OCI-LY7 (cell line): ENCODE measurements at regions not wholly inside any gene's neighbourhood (a gene's known extent, or its start where the extent isn't known, plus 50 kb on each side); places are given as distances from the start of the nearest gene placed in this dataset.

ENCODE experiments used
- BruUV-seq: library from RNA; stranded (reverse); fragments of 400-500 nt; replicated peaks from 2 replicates; lab custom pipeline; 2021; lab: Mats Ljungman, UMichigan
- CTCF ChIA-PET: fragments of 300-600 bp; sonication (Branson Sonifier 250); formaldehyde crosslinking; loops from one replicate; lab custom pipeline; 2022; ENCODE audit warnings: antibody characterized with exemption; ENCODE audit not compliant: unreplicated experiment; lab: Charles Lee
- POLR2A ChIA-PET: fragments of 300-600 bp; sonication (Branson Sonifier 250); formaldehyde crosslinking; loops from one replicate; lab custom pipeline; 2022; ENCODE audit warnings: antibody characterized with exemption; lab: Charles Lee
- DNase-seq: peaks from one replicate; pipeline ENCODE4 v3.0.0-alpha.2; 2015; ENCODE audit warnings: low spot score
- H2AFZ ChIP-seq: fragments of 200-600 bp; sonication (generic), shearing (Covaris generic); 2 replicates; pipeline ENCODE4 v1.6.1; 2014; ENCODE audit warnings: mild to moderate bottlenecking, antibody characterized with exemption, low read length, moderate library complexity
- H3K27ac ChIP-seq: fragments of 200-600 bp; sonication (generic); 2 replicates; pipeline ENCODE4 v1.5.1; 2014; ENCODE audit warnings: mixed run types, low read depth, mild to moderate bottlenecking, moderate library complexity, low read length, inconsistent platforms; ENCODE audit not compliant: poor library complexity, severe bottlenecking
- H3K36me3 ChIP-seq: fragments of 200-600 bp; sonication (generic); 2 replicates; pipeline ENCODE4 v1.6.1; 2014; ENCODE audit warnings: mild to moderate bottlenecking, antibody characterized with exemption, low read length, moderate library complexity, mixed read lengths; ENCODE audit not compliant: insufficient read depth
- H3K4me1 ChIP-seq: fragments of 200-600 bp; sonication (generic); 2 replicates; pipeline ENCODE4 v1.5.1; 2014; ENCODE audit warnings: mild to moderate bottlenecking, low read length; ENCODE audit not compliant: insufficient read depth, poor library complexity, severe bottlenecking
- H3K4me2 ChIP-seq: fragments of 200-600 bp; sonication (generic); 2 replicates; pipeline ENCODE4 v1.6.1; 2014; ENCODE audit warnings: mild to moderate bottlenecking, low read length
- H3K4me3 ChIP-seq: fragments of 200-600 bp; sonication (generic); 2 replicates; pipeline ENCODE4 v1.5.1; 2014; ENCODE audit warnings: mild to moderate bottlenecking, low read depth, low read length; ENCODE audit not compliant: poor library complexity, severe bottlenecking
- H3K79me2 ChIP-seq: fragments of 200-600 bp; sonication (generic); 2 replicates; pipeline ENCODE4 v1.6.1; 2016; ENCODE audit warnings: low read depth, mild to moderate bottlenecking, low read length, moderate library complexity, mixed read lengths; ENCODE audit not compliant: insufficient read depth
- H3K9me2 ChIP-seq: fragments of 200-600 bp; sonication (generic); 2 replicates; pipeline ENCODE4 v1.6.1; 2016; ENCODE audit warnings: mild to moderate bottlenecking, low read length, mixed read lengths; ENCODE audit not compliant: insufficient read depth
- H3K9me3 ChIP-seq: fragments of 200-600 bp; sonication (generic); 2 replicates; pipeline ENCODE4 v1.6.1; 2014; ENCODE audit warnings: mild to moderate bottlenecking, mixed run types, low read length, mixed read lengths
- H4K20me1 ChIP-seq: fragments of 200-600 bp; sonication (generic); 2 replicates; pipeline ENCODE4 v1.6.1; 2014; ENCODE audit warnings: mild to moderate bottlenecking, antibody characterized with exemption, low read length, moderate library complexity, mixed read lengths; ENCODE audit not compliant: insufficient read depth
- EZH2phosphoT487 ChIP-seq: fragments of 200-600 bp; sonication (generic); IDR thresholded peaks from 2 replicates; pipeline ENCODE4 v1.6.1; 2018; ENCODE audit warnings: low read depth, borderline replicate concordance, mild to moderate bottlenecking, mixed run types, antibody characterized with exemption, low read length, moderate library complexity, mixed read lengths
- intact Hi-C: fragments of 100-400 bp; cut with micrococcal nuclease; formaldehyde crosslinking; loops from one replicate; pipeline ENCODE4 v1.10.0; 2022; ENCODE audit not compliant: unreplicated experiment
- TF ChIP-seq, protein P1 (sequence below): fragments of 200-600 bp; sonication (generic); conservative IDR thresholded peaks from 2 replicates; pipeline ENCODE4 v1.5.1; 2014; ENCODE audit warnings: mild to moderate bottlenecking, antibody characterized with exemption, low read length, moderate library complexity, mixed read lengths

GRCh38 chr3:127350172-127351050 lies 62.6 kb upstream of the PRR20G start:
- intact Hi-C loops: no loop called here
- TF ChIP-seq EZH2phosphoT487: no peak
- TF ChIP-seq, protein P1, sequence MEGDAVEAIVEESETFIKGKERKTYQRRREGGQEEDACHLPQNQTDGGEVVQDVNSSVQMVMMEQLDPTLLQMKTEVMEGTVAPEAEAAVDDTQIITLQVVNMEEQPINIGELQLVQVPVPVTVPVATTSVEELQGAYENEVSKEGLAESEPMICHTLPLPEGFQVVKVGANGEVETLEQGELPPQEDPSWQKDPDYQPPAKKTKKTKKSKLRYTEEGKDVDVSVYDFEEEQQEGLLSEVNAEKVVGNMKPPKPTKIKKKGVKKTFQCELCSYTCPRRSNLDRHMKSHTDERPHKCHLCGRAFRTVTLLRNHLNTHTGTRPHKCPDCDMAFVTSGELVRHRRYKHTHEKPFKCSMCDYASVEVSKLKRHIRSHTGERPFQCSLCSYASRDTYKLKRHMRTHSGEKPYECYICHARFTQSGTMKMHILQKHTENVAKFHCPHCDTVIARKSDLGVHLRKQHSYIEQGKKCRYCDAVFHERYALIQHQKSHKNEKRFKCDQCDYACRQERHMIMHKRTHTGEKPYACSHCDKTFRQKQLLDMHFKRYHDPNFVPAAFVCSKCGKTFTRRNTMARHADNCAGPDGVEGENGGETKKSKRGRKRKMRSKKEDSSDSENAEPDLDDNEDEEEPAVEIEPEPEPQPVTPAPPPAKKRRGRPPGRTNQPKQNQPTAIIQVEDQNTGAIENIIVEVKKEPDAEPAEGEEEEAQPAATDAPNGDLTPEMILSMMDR: no peak
- no peak overlapping the region for H3K4me3 ChIP-seq
- DNase-seq: no peak
- H3K27ac ChIP-seq: no peak overlapping the region
- ChIA-PET POLR2A (no interaction called here), CTCF (no interaction called here)
- no peak overlapping the region for H2AFZ ChIP-seq
- H3K4me2 ChIP-seq: no peak overlapping the region
- no peaks in the 10 kb centered on the region for H3K4me1 ChIP-seq
- BruUV-seq: no TSS peak
- no peaks in the 10 kb centered on the region for H3K36me3 ChIP-seq
- H3K79me2 ChIP-seq: no peaks in the 10 kb centered on the region
- H3K9me3 ChIP-seq: no peaks in the 10 kb centered on the region
- H3K9me2 ChIP-seq: no peaks in the 10 kb centered on the region
- no peaks in the 10 kb centered on the region for H4K20me1 ChIP-seq

- intact Hi-C loops: no loop called here
- CTCF ChIA-PET: no interaction called here
- no peaks in the 10 kb centered on the region for H3K9me3 ChIP-seq
- H3K4me3 ChIP-seq: no peak overlapping the region
- H2AFZ ChIP-seq: no peak overlapping the region
- TF ChIP-seq, protein P1: no peak
- no peak for TF ChIP-seq EZH2phosphoT487
- no peaks in the 10 kb centered on the region for H3K36me3 ChIP-seq
- no peak for DNase-seq
- H4K20me1 ChIP-seq: no peaks in the 10 kb centered on the region
- BruUV-seq: no TSS peak
- no peaks in the 10 kb centered on the region for H3K4me1 ChIP-seq
- no peak overlapping the region for H3K27ac ChIP-seq
- no peak overlapping the region for H3K4me2 ChIP-seq
- H3K9me2 ChIP-seq: no peaks in the 10 kb centered on the region
- no peaks in the 10 kb centered on the region for H3K79me2 ChIP-seq
- POLR2A ChIA-PET: interaction anchor here (0.6 kb wide), 1 partner anchor 766 kb away, joined by 3 read pairs; no protein-coding TSS in a partner anchor
Measured at GRCh38 chr3:127349501-127350171, 61.8 kb upstream of the PRR20G start.
